ENCODE measurements at regions not wholly inside any gene's neighbourhood (a gene's known extent, or its start where the extent isn't known, plus 50 kb on each side); places are given as distances from the start of the nearest gene placed in this dataset.

DNA sequence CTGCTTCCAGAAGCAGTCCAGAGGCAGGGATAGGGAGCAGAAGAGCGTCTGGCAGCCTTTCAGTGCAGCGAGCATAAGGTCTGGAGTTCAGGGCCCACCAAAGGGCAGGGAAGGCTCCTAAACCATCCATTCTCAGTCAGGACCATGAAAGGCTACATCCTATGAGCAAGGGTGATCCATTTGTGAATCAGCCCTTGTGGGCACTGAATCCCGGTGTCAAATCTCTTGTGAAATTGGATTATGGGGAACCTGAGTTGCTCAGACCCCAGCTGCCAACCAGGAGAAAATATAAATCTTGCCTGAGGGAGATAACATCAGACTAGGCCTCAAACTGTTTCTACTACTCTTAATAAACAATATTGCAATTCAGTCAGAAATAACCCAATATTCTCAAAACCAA lies 204.4 kb downstream of the SYK start:
- TF ChIP-seq, protein P1, sequence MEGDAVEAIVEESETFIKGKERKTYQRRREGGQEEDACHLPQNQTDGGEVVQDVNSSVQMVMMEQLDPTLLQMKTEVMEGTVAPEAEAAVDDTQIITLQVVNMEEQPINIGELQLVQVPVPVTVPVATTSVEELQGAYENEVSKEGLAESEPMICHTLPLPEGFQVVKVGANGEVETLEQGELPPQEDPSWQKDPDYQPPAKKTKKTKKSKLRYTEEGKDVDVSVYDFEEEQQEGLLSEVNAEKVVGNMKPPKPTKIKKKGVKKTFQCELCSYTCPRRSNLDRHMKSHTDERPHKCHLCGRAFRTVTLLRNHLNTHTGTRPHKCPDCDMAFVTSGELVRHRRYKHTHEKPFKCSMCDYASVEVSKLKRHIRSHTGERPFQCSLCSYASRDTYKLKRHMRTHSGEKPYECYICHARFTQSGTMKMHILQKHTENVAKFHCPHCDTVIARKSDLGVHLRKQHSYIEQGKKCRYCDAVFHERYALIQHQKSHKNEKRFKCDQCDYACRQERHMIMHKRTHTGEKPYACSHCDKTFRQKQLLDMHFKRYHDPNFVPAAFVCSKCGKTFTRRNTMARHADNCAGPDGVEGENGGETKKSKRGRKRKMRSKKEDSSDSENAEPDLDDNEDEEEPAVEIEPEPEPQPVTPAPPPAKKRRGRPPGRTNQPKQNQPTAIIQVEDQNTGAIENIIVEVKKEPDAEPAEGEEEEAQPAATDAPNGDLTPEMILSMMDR (IDR thresholded peaks at IDR 0.05), result no peak
- no peak for TF ChIP-seq POLR2A (IDR thresholded peaks at IDR 0.05)
